Adrenal gland (tissue), 5 donors: ENCODE measurements at regions not wholly inside any gene's neighbourhood (a gene's known extent, or its start where the extent isn't known, plus 50 kb on each side); places are given as distances from the start of the nearest gene placed in this dataset.

Experiments used
- POLR2A ChIP-seq, 2 donors: fragments of 450-650 bp; IDR thresholded peaks; one replicate each; pipeline ENCODE4 v1.6.1; 2017; ENCODE audit warnings: antibody characterized with exemption in 2 of 2, mild to moderate bottlenecking in 2 of 2, moderate library complexity in 1 of 2
- TF ChIP-seq, protein P1 (sequence below), 6 experiments: fragments of 450-650 bp in 4 of 6; fragments of 200-600 bp in 2 of 6; sonication (generic) in 1 of 6; IDR thresholded peaks; 1 replicate in 5 of 6; 2 replicates in 1 of 6; pipeline versions ENCODE4 v1.5.1 to v1.8.0; 2016 to 2021; ENCODE audit warnings: antibody characterized with exemption in 6 of 6, mild to moderate bottlenecking in 2 of 6, moderate library complexity in 1 of 6
- donor health status: DM: no; HTN: no; CAD: no.

DNA sequence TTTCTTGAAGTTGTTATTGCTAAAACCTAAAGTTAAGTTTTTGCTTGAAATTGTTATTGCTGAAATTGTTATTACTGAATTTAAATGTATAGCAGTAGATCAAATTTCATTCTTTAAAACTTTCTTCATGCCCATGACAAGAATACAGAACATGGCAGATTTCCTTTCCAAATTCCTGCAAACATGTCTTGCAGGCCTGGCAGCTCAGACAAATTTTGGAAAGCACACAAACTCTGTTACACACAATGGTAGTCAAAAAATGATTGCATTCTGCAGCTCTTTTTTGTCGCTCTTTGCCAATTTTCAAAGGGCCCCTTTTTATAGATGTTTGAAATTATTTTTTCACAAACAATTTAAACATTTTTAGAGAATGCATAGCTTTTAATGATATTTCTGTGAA lies 1292.3 kb upstream of the B3GALT2 start:
- TF ChIP-seq POLR2A (IDR thresholded peaks at IDR 0.05) = no peak
- TF ChIP-seq, protein P1, sequence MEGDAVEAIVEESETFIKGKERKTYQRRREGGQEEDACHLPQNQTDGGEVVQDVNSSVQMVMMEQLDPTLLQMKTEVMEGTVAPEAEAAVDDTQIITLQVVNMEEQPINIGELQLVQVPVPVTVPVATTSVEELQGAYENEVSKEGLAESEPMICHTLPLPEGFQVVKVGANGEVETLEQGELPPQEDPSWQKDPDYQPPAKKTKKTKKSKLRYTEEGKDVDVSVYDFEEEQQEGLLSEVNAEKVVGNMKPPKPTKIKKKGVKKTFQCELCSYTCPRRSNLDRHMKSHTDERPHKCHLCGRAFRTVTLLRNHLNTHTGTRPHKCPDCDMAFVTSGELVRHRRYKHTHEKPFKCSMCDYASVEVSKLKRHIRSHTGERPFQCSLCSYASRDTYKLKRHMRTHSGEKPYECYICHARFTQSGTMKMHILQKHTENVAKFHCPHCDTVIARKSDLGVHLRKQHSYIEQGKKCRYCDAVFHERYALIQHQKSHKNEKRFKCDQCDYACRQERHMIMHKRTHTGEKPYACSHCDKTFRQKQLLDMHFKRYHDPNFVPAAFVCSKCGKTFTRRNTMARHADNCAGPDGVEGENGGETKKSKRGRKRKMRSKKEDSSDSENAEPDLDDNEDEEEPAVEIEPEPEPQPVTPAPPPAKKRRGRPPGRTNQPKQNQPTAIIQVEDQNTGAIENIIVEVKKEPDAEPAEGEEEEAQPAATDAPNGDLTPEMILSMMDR (IDR thresholded peaks at IDR 0.05) = no peak
